ENCODE measurements at regions not wholly inside any gene's neighbourhood (a gene's known extent, or its start where the extent isn't known, plus 50 kb on each side); places are given as distances from the start of the nearest gene placed in this dataset.

DNA sequence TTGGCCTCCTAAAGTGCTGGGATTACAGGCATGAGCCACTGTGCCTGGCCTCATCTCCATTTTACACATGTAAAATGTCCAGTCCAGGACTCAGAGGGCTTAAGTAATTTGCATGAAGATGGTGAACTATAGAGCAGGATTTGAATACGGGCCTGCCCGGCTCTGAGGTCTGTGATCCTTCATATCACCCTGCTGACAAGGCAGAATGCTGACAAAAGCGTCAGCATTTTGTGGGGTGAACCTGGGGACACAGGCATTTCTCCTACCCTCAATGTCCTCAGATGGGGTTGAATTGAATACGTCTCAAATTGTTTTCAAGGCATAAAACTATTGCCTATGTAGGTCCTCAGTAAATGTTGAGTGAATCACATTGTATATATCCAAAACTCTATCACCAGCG is 57.2 kb upstream of the GATA6 start:
- TF ChIP-seq, protein P1, sequence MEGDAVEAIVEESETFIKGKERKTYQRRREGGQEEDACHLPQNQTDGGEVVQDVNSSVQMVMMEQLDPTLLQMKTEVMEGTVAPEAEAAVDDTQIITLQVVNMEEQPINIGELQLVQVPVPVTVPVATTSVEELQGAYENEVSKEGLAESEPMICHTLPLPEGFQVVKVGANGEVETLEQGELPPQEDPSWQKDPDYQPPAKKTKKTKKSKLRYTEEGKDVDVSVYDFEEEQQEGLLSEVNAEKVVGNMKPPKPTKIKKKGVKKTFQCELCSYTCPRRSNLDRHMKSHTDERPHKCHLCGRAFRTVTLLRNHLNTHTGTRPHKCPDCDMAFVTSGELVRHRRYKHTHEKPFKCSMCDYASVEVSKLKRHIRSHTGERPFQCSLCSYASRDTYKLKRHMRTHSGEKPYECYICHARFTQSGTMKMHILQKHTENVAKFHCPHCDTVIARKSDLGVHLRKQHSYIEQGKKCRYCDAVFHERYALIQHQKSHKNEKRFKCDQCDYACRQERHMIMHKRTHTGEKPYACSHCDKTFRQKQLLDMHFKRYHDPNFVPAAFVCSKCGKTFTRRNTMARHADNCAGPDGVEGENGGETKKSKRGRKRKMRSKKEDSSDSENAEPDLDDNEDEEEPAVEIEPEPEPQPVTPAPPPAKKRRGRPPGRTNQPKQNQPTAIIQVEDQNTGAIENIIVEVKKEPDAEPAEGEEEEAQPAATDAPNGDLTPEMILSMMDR (IDR thresholded peaks at IDR 0.05; ENCODE audit: insufficient read depth, low read depth, low read length), result no peak
- no peak for TF ChIP-seq EZH2 (IDR thresholded peaks at IDR 0.05; ENCODE audit: insufficient read depth, low read length)

All from astrocyte (in vitro differentiated cells and primary cell).